GM12875 (cell line): ENCODE measurements at regions not wholly inside any gene's neighbourhood (a gene's known extent, or its start where the extent isn't known, plus 50 kb on each side); places are given as distances from the start of the nearest gene placed in this dataset.

Source experiments
- H3K4me3 ChIP-seq: one replicate; pipeline ENCODE4 v1.5.1; 2011; ENCODE audit warnings: low read depth, low read length, control low read depth
- CTCF ChIP-seq: IDR thresholded peaks from 2 replicates; pipeline ENCODE4 v1.5.1; 2011; ENCODE audit warnings: low read depth, mild to moderate bottlenecking, control low read depth, inconsistent platforms, low read length, moderate library complexity, borderline replicate concordance; ENCODE audit not compliant: insufficient read depth

GRCh38 chr12:38151991-38152700 lies 164.4 kb upstream of the ALG10B start:
- H3K4me3 ChIP-seq = no peak overlapping the region
- TF ChIP-seq CTCF = no peak

GRCh38 chr12:38152816-38153736 lies 163.5 kb upstream of the ALG10B start:
- TF ChIP-seq CTCF = no peak
- H3K4me3 ChIP-seq = no peak overlapping the region

GRCh38 chr12:38153737-38154061 lies 162.9 kb upstream of the ALG10B start:
- TF ChIP-seq CTCF = no peak
- H3K4me3 ChIP-seq = no peak overlapping the region

GRCh38 chr12:38154096-38155019 lies 162.2 kb upstream of the ALG10B start:
- H3K4me3 ChIP-seq = no peak overlapping the region
- no peak for TF ChIP-seq CTCF

GRCh38 chr12:38155020-38155395 lies 161.6 kb upstream of the ALG10B start:
- no peak overlapping the region for H3K4me3 ChIP-seq
- TF ChIP-seq CTCF = no peak

- no peak for TF ChIP-seq CTCF
- no peak overlapping the region for H3K4me3 ChIP-seq
These were observed 160.8 kb upstream of the ALG10B start for GRCh38 chr12:38155526-38156496.
